ENCODE measurements at regions not wholly inside any gene's neighbourhood (a gene's known extent, or its start where the extent isn't known, plus 50 kb on each side); places are given as distances from the start of the nearest gene placed in this dataset.
A peak's percentile ranks its signal among the peaks of the same experiment; 100 is the strongest.

GRCh38 chr2:136238286-136239078 is 120.5 kb upstream of the CXCR4 start:
- peak; percentile 65 for DNase-seq

DNA sequence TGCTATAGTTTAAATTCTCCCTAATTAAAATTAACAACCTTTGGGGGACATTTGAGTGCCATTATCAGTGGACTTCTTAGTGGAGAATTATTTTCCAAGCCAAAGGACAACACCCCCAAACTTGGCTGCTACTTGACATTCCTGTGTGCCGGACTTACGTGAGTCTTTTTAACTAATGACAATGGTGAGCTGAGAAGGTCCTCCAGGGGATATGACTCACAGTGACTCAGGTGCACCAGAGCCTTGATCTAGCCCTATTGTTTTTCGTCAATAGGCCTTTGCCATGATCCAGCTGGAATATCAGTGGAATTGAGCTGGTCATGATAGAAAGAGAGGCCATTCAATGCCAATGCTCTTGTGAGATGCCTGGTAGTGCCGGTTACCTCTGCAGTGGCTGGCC is 118.1 kb upstream of the CXCR4 start:
- DNase-seq, result no peak

- DNase-seq, result no peak
Measured at GRCh38 chr2:136235546-136235945, 117.6 kb upstream of the CXCR4 start.

- no peak for DNase-seq
Measured at GRCh38 chr2:136234261-136234660, 116.3 kb upstream of the CXCR4 start.

GRCh38 chr2:136233298-136233697 is 115.3 kb upstream of the CXCR4 start:
- no peak for DNase-seq

- no peak for DNase-seq
Measured at GRCh38 chr2:136232456-136233172, 114.7 kb upstream of the CXCR4 start.

GRCh38 chr2:136230464-136230863 is 112.5 kb upstream of the CXCR4 start:
- DNase-seq, result no peak

DNA sequence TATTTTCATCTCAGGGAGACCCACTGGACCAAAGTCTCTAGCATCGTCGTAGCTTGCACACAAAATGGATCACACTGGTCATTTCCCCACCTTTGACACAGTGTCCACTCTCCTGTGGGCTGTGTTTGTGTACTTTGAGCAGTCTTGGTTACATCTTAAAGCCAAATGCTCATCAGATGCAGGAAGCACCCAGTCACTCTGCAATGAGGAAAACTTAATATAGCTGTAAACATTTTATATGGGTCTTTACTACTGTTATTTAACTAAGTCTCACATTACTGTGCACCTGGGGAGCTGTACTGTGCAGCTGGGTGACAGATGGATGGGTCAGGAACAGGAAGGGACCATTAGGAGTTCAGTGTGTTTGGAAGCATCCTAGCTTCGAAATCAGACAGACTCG is 109.0 kb upstream of the CXCR4 start:
- no peak for DNase-seq

GRCh38 chr2:136225950-136226835 is 108.2 kb upstream of the CXCR4 start:
- DNase-seq, result no peak

- DNase-seq, result no peak
Measured at GRCh38 chr2:136223274-136223673, 105.3 kb upstream of the CXCR4 start.

- no peak for DNase-seq
Measured at GRCh38 chr2:136222862-136223261, 104.9 kb upstream of the CXCR4 start.

GRCh38 chr2:136221026-136221425 is 103.1 kb upstream of the CXCR4 start:
- DNase-seq, result no peak

DNA sequence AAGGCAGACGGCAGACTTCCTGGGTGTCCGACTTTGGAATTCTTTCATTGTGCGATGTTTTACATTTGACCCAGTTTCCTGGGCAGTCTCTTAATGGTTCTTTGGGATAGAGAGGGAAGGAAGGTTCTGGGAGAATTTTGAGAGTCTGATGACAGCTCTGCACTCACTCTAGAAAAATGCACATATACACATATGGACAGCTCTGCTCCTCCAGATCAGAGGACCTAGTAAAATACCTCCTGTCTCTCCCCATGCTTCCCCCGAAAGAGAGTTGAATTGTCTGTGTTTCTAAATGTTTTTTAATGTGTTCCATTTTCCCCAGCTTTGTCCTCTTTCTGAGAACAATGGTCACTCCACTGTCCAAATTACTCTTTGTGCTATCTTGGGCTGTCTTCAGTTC is 102.0 kb upstream of the CXCR4 start:
- DNase-seq, result no peak

DNA sequence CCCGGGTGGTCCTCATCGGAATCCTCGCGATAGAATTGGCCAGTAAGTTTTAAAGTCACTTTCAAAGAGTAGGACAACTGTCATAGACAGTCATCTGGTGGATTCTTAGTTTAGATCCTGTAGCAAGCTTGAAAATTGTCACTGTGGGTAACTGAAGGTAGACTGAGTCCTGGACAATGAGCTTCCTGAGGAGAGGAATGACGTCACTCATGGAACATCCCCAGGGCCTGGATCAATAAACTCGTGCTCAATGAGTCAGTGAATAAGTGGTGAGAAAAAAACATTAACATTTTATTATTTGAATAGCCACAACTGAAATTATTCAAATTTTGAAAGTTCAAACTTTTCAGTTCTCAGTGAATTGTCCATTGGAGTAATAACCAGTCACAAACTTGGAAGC is 101.4 kb upstream of the CXCR4 start:
- no peak for DNase-seq

GRCh38 chr2:136217996-136218395 is 100.0 kb upstream of the CXCR4 start:
- no peak for DNase-seq

- DNase-seq, result no peak
Measured at GRCh38 chr2:136215908-136216472, 98.0 kb upstream of the CXCR4 start.

DNA sequence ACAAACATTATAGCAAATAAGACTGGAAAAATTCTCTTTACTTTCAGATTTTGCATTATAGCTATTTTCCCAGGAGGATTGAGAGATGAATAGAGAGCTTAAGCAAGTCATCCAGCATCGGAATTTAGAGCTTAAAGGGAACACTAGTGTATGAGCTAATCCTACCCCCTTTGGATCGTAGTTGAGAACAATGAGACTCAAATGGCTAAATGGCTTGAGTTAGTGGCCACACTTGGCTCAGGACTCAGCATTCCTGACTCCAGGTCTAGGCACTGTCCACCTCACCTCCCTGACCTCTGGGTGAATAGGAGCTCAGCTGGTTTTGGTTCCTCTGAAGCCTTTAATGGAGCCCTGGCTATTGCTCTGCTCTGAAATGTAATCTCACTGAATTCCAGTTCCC is 97.5 kb upstream of the CXCR4 start:
- no peak for DNase-seq

GRCh38 chr2:136214307-136215200 is 96.6 kb upstream of the CXCR4 start:
- no peak for DNase-seq

GRCh38 chr2:136213836-136214235 is 95.9 kb upstream of the CXCR4 start:
- DNase-seq, result no peak

GRCh38 chr2:136212426-136213378 is 94.8 kb upstream of the CXCR4 start:
- DNase-seq, result peak; percentile 57

DNA sequence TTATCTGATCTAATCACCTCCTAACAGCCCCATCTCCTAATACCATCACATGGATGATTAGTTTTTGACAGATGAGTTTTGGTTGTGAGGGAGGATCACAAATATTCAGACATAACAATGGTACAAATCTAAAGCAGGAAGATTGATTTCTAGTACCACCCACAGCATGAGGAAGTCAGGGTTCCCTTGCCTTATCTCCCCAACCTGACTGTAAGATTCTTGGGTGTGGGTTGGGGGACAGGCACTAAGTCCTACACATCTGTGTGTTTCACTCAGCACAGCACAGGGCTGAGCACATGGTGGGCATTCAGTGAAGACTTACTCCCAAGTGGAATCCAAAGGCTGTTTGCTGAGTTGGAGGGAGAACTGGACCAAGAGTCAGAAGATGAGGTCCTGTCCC is 93.8 kb upstream of the CXCR4 start:
- DNase-seq, result no peak
